PC-3 (cell line): ENCODE measurements at regions not wholly inside any gene's neighbourhood (a gene's known extent, or its start where the extent isn't known, plus 50 kb on each side); places are given as distances from the start of the nearest gene placed in this dataset.

Experiments
- EZH2 ChIP-seq: fragments of 300-600 bp; sonication (generic); IDR thresholded peaks from one replicate; pipeline ENCODE4 v1.6.1; 2017; ENCODE audit warnings: antibody characterized with exemption, mild to moderate bottlenecking, low read length; ENCODE audit not compliant: unreplicated experiment
- TF ChIP-seq, protein P1 (sequence below): fragments of 300-600 bp; sonication (generic); conservative IDR thresholded peaks from 2 replicates; pipeline ENCODE4 v1.5.1; 2017; ENCODE audit warnings: antibody characterized with exemption, low read depth, mild to moderate bottlenecking, low read length

DNA sequence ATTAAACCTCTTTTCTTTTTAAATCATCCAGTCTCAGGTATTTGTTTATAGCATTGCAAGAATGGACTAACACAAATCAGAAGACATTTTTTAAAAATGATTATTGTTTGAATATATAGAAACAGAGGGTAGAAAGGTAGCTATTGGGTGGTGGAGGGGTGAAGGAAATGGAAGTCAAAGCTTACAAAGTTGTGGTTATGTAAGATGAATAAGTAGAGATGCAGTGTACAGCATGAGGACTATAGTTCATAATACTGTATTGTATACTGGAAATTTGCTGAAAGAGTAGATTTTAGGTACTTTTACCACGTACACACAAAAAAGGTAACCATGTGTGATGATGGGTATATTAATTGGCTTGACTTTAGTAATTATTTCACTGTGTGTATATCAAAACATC is 144.0 kb upstream of the FAM3C start:
- no peak for TF ChIP-seq EZH2
- TF ChIP-seq, protein P1, sequence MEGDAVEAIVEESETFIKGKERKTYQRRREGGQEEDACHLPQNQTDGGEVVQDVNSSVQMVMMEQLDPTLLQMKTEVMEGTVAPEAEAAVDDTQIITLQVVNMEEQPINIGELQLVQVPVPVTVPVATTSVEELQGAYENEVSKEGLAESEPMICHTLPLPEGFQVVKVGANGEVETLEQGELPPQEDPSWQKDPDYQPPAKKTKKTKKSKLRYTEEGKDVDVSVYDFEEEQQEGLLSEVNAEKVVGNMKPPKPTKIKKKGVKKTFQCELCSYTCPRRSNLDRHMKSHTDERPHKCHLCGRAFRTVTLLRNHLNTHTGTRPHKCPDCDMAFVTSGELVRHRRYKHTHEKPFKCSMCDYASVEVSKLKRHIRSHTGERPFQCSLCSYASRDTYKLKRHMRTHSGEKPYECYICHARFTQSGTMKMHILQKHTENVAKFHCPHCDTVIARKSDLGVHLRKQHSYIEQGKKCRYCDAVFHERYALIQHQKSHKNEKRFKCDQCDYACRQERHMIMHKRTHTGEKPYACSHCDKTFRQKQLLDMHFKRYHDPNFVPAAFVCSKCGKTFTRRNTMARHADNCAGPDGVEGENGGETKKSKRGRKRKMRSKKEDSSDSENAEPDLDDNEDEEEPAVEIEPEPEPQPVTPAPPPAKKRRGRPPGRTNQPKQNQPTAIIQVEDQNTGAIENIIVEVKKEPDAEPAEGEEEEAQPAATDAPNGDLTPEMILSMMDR, result no peak
